Uterus (tissue), 3 donors: ENCODE measurements at regions not wholly inside any gene's neighbourhood (a gene's known extent, or its start where the extent isn't known, plus 50 kb on each side); places are given as distances from the start of the nearest gene placed in this dataset.

Experiments
- DNase-seq, 2 donors: peaks; one replicate each; pipeline ENCODE4 v3.0.0-alpha.2; 2019 to 2020
- H3K27ac ChIP-seq, 2 donors: fragments of 200-600 bp; sonication (generic); 1 replicate in 1 of 2; 2 replicates in 1 of 2; pipeline ENCODE4 v1.5.1; 2016 to 2018
- H3K27me3 ChIP-seq, 2 donors: fragments of 200-600 bp; sonication (generic); one replicate each; pipeline ENCODE4 v1.5.1; 2018 to 2019; ENCODE audit warnings: control low read depth in 1 of 2
- H3K36me3 ChIP-seq, 2 donors: fragments of 200-600 bp; sonication (generic); one replicate each; pipeline ENCODE4 v1.5.1; 2019; ENCODE audit warnings: control low read depth in 1 of 2
- H3K4me1 ChIP-seq, 2 donors: fragments of 200-600 bp; sonication (generic); one replicate each; pipeline ENCODE4 v1.5.1; 2018 to 2019; ENCODE audit warnings: control low read depth in 1 of 2
- H3K4me3 ChIP-seq, 2 donors: fragments of 200-600 bp; sonication (generic); 1 replicate in 1 of 2; 2 replicates in 1 of 2; pipeline ENCODE4 v1.5.1; 2018 to 2019; ENCODE audit warnings: mild to moderate bottlenecking in 1 of 2
- H3K9me3 ChIP-seq, 2 donors: fragments of 200-600 bp; sonication (generic); one replicate each; pipeline ENCODE4 v1.5.1; 2019; ENCODE audit warnings: control low read depth in 1 of 2
- CTCF ChIP-seq, 4 experiments: fragments of 200-600 bp in 2 of 4; fragments of 450-650 bp in 2 of 4; sonication (generic) in 2 of 4; IDR thresholded peaks; one replicate each; pipeline ENCODE4 v1.5.1; 2016 to 2019; ENCODE audit warnings: antibody characterized with exemption in 4 of 4, mild to moderate bottlenecking in 2 of 4, moderate library complexity in 1 of 4
- POLR2A ChIP-seq, 2 donors: fragments of 450-650 bp; IDR thresholded peaks; one replicate each; pipeline ENCODE4 v1.6.1; 2016; ENCODE audit warnings: antibody characterized with exemption in 2 of 2, mild to moderate bottlenecking in 1 of 2, moderate library complexity in 1 of 2
- intact Hi-C: fragments of 100-400 bp; cut with DNase I; formaldehyde crosslinking; loops from one replicate; pipeline ENCODE4 v1.15.1; 2023; ENCODE audit warnings: low total_unique reads
- donor health status: DM: yes; HTN: yes; CAD: no.

- H3K4me1 ChIP-seq = no peaks in the 10 kb centered on the region
- H3K9me3 ChIP-seq = no peaks in the 10 kb centered on the region
- H3K27ac ChIP-seq = no peak overlapping the region
- TF ChIP-seq POLR2A (IDR thresholded peaks at IDR 0.05) (no peak), CTCF (IDR thresholded peaks at IDR 0.05) (no peak)
- intact Hi-C loops = no loop called here
- H3K4me3 ChIP-seq = no peak overlapping the region
- H3K36me3 ChIP-seq = no peaks in the 10 kb centered on the region
- H3K27me3 ChIP-seq = no peaks in the 10 kb centered on the region
- DNase-seq = no peak
Measured at GRCh38 chr11:106292526-106292925, 215.1 kb downstream of the AASDHPPT start.

GRCh38 chr11:106295974-106296373 is 218.5 kb downstream of the AASDHPPT start:
- TF ChIP-seq POLR2A (IDR thresholded peaks at IDR 0.05) = no peak
- TF ChIP-seq CTCF (IDR thresholded peaks at IDR 0.05) = no peak
- intact Hi-C loops = no loop called here
- Histone ChIP-seq H3K9me3 (no peaks in the 10 kb centered on the region), H3K27me3 (no peaks in the 10 kb centered on the region), H3K27ac (no peak overlapping the region), H3K4me3 (no peak overlapping the region), H3K4me1 (no peaks in the 10 kb centered on the region), H3K36me3 (no peaks in the 10 kb centered on the region)
- DNase-seq = no peak

GRCh38 chr11:106302416-106302815 is 225.0 kb downstream of the AASDHPPT start:
- H3K4me1 ChIP-seq = no peaks in the 10 kb centered on the region
- H3K27ac ChIP-seq = no peak overlapping the region
- no peak for DNase-seq
- H3K9me3 ChIP-seq = no peaks in the 10 kb centered on the region
- no peak overlapping the region for H3K4me3 ChIP-seq
- no peaks in the 10 kb centered on the region for H3K27me3 ChIP-seq
- H3K36me3 ChIP-seq = no peaks in the 10 kb centered on the region
- intact Hi-C loops = no loop called here
- no peak for TF ChIP-seq CTCF (IDR thresholded peaks at IDR 0.05)
- no peak for TF ChIP-seq POLR2A (IDR thresholded peaks at IDR 0.05)

GRCh38 chr11:106304274-106304673 is 226.8 kb downstream of the AASDHPPT start:
- no peak for DNase-seq
- Histone ChIP-seq H3K4me1 (no peaks in the 10 kb centered on the region), H3K27me3 (no peaks in the 10 kb centered on the region), H3K9me3 (no peaks in the 10 kb centered on the region), H3K27ac (no peak overlapping the region), H3K36me3 (no peaks in the 10 kb centered on the region), H3K4me3 (no peak overlapping the region)
- intact Hi-C loops = no loop called here
- TF ChIP-seq CTCF (IDR thresholded peaks at IDR 0.05) = no peak
- no peak for TF ChIP-seq POLR2A (IDR thresholded peaks at IDR 0.05)

GRCh38 chr11:106305458-106305857 is 228.0 kb downstream of the AASDHPPT start:
- no peak overlapping the region for H3K27ac ChIP-seq
- H3K27me3 ChIP-seq = no peaks in the 10 kb centered on the region
- intact Hi-C loops = no loop called here
- TF ChIP-seq POLR2A (IDR thresholded peaks at IDR 0.05) (no peak), CTCF (IDR thresholded peaks at IDR 0.05) (no peak)
- no peaks in the 10 kb centered on the region for H3K4me1 ChIP-seq
- no peaks in the 10 kb centered on the region for H3K9me3 ChIP-seq
- H3K4me3 ChIP-seq = no peak overlapping the region
- H3K36me3 ChIP-seq = no peaks in the 10 kb centered on the region
- no peak for DNase-seq
